CD4-positive, alpha-beta memory T cell (primary cell): ENCODE measurements at regions not wholly inside any gene's neighbourhood (a gene's known extent, or its start where the extent isn't known, plus 50 kb on each side); places are given as distances from the start of the nearest gene placed in this dataset.

Source experiments
- CTCF ChIA-PET: fragments of 350-600 bp; sonication (Branson Sonifier 250); formaldehyde crosslinking; loops from one replicate; lab custom pipeline; 2021; ENCODE audit warnings: inconsistent platforms; ENCODE audit not compliant: partially characterized antibody; lab: Charles Lee
- POLR2A ChIA-PET: fragments of 350-600 bp; sonication (Branson Sonifier 250); formaldehyde crosslinking; loops from one replicate; lab custom pipeline; 2021; ENCODE audit not compliant: partially characterized antibody; lab: Charles Lee
- DNase-seq, 5 donors: peaks; one replicate each; pipeline versions ENCODE4 v3.0.0 to v3.0.0-alpha.2; 2020 to 2022; ENCODE audit warnings: mixed read lengths in 1 of 5
- H3K27ac ChIP-seq: one replicate; pipeline ENCODE4 v1.7.0; 2013; ENCODE audit warnings: low read depth, low read length
- H3K27me3 ChIP-seq: 2 replicates; pipeline ENCODE4 v1.7.0; 2013; ENCODE audit warnings: mild to moderate bottlenecking, low read length, moderate library complexity; ENCODE audit not compliant: insufficient read depth
- H3K36me3 ChIP-seq: 2 replicates; pipeline ENCODE4 v1.7.0; 2013; ENCODE audit warnings: mild to moderate bottlenecking, low read length, moderate library complexity; ENCODE audit not compliant: insufficient read depth
- H3K4me1 ChIP-seq: 2 replicates; pipeline ENCODE4 v1.7.0; 2013; ENCODE audit warnings: mild to moderate bottlenecking, low read length, moderate library complexity; ENCODE audit not compliant: insufficient read depth
- H3K4me3 ChIP-seq, 2 donors: one replicate each; pipeline ENCODE4 v1.7.0; 2013; ENCODE audit warnings: low read length in 2 of 2, mild to moderate bottlenecking in 1 of 2
- H3K9me3 ChIP-seq, 2 donors: one replicate each; pipeline ENCODE4 v1.7.0; 2013; ENCODE audit warnings: low read length in 2 of 2, control low read depth in 1 of 2; ENCODE audit not compliant: control insufficient read depth in 1 of 2
- H3K27ac Mint-ChIP-seq, 7 donors: one replicate each; pipeline ENCODE4 v1.8.0; 2020 to 2021; ENCODE audit warnings: mixed read lengths in 7 of 7, mild to moderate bottlenecking in 6 of 7, inconsistent platforms in 3 of 7, moderate library complexity in 3 of 7
- H3K27me3 Mint-ChIP-seq, 2 donors: one replicate each; pipeline ENCODE4 v1.8.0; 2020 to 2021; ENCODE audit warnings: mixed read lengths in 2 of 2
- H3K36me3 Mint-ChIP-seq, 2 donors: one replicate each; pipeline ENCODE4 v1.8.0; 2020 to 2021; ENCODE audit warnings: mixed read lengths in 2 of 2, inconsistent platforms in 1 of 2, mild to moderate bottlenecking in 1 of 2
- H3K4me1 Mint-ChIP-seq, 4 donors: one replicate each; pipeline ENCODE4 v1.8.0; 2020 to 2021; ENCODE audit warnings: mixed read lengths in 4 of 4, mild to moderate bottlenecking in 1 of 4
- H3K4me3 Mint-ChIP-seq, 8 donors: one replicate each; pipeline ENCODE4 v1.8.0; 2020 to 2021; ENCODE audit warnings: mixed read lengths in 8 of 8, mild to moderate bottlenecking in 7 of 8, moderate library complexity in 6 of 8, inconsistent platforms in 3 of 8
- H3K9me3 Mint-ChIP-seq, 8 donors: one replicate each; pipeline ENCODE4 v1.8.0; 2020 to 2021; ENCODE audit warnings: mixed read lengths in 8 of 8, mild to moderate bottlenecking in 5 of 8, inconsistent platforms in 3 of 8, moderate library complexity in 1 of 8
- intact Hi-C: fragments of 100-400 bp; cut with micrococcal nuclease; formaldehyde crosslinking; loops from one replicate; pipeline ENCODE4 v1.15.1; 2023

GRCh38 chr9:73219985-73220626 lies 68.4 kb downstream of the ANXA1 start:
- no peak overlapping the region for H3K4me3 Mint-ChIP-seq
- ChIA-PET CTCF (no interaction called here), POLR2A (no interaction called here)
- H3K9me3 Mint-ChIP-seq: peaks cover 0 to 6% (median under 1%) of the 10 kb centered on the region in 8 donors
- H3K27me3 ChIP-seq: no peaks in the 10 kb centered on the region
- H3K4me1 ChIP-seq: no peaks in the 10 kb centered on the region
- no peak overlapping the region for H3K27ac Mint-ChIP-seq
- no peaks in the 10 kb centered on the region for H3K9me3 ChIP-seq
- no peaks in the 10 kb centered on the region for H3K4me1 Mint-ChIP-seq
- H3K27ac ChIP-seq: no peak overlapping the region
- no peak overlapping the region for H3K4me3 ChIP-seq
- intact Hi-C loops: no loop called here
- DNase-seq: no peak
- H3K36me3 Mint-ChIP-seq: no peaks in the 10 kb centered on the region
- no peaks in the 10 kb centered on the region for H3K36me3 ChIP-seq
- H3K27me3 Mint-ChIP-seq: peaks cover 24 to 33% of the 10 kb centered on the region in 2 donors

GRCh38 chr9:73223594-73223993 lies 71.9 kb downstream of the ANXA1 start:
- no peak overlapping the region for H3K27ac Mint-ChIP-seq
- no peaks in the 10 kb centered on the region for H3K36me3 Mint-ChIP-seq
- CTCF ChIA-PET: interaction anchor here (0.9 kb wide), 2 partner anchors 8 to 10 kb away, joined by 3 read pairs; no protein-coding TSS in a partner anchor
- no peak overlapping the region for H3K4me3 Mint-ChIP-seq
- no peaks in the 10 kb centered on the region for H3K36me3 ChIP-seq
- POLR2A ChIA-PET: no interaction called here
- H3K4me1 ChIP-seq: no peaks in the 10 kb centered on the region
- peaks cover 15 to 27% of the 10 kb centered on the region in 2 donors for H3K27me3 Mint-ChIP-seq
- intact Hi-C loops: no loop called here
- H3K9me3 ChIP-seq: no peaks in the 10 kb centered on the region
- no peak overlapping the region for H3K4me3 ChIP-seq
- no peaks in the 10 kb centered on the region for H3K4me1 Mint-ChIP-seq
- DNase-seq: no peak
- H3K27ac ChIP-seq: no peak overlapping the region
- H3K9me3 Mint-ChIP-seq: peaks cover 0 to 6% (median under 1%) of the 10 kb centered on the region in 8 donors
- H3K27me3 ChIP-seq: no peaks in the 10 kb centered on the region

DNA sequence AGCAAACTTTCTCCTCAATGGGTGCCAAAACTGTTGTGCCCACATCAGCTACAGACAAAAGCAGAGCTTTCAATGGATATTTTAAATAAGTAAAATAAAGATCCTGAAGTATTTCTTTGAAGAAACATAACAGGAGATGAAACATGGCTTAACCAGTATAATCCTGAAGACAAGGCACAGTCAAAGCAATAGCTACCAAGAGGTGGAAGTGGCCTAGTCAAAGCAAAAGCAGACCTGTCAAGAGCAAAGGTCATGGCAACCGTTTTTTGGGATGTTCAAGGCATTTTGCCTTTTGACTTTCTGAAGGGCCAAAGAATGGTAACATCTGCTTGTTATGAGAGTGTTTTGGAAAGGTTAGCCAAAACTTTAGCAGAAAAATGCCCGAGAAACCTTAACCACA lies 77.9 kb downstream of the ANXA1 start:
- Histone ChIP-seq H3K27me3 (no peaks in the 10 kb centered on the region), H3K4me1 (no peaks in the 10 kb centered on the region), H3K9me3 (no peaks in the 10 kb centered on the region), H3K27ac (no peak overlapping the region), H3K36me3 (no peaks in the 10 kb centered on the region), H3K4me3 (no peak overlapping the region)
- no peak overlapping the region for H3K27ac Mint-ChIP-seq
- no peak overlapping the region for H3K4me3 Mint-ChIP-seq
- H3K4me1 Mint-ChIP-seq: no peaks in the 10 kb centered on the region
- H3K36me3 Mint-ChIP-seq: no peaks in the 10 kb centered on the region
- intact Hi-C loops: no loop called here
- CTCF ChIA-PET: no interaction called here
- POLR2A ChIA-PET: no interaction called here
- peaks cover 0 to 1% of the 10 kb centered on the region in 2 donors for H3K27me3 Mint-ChIP-seq
- no peak for DNase-seq
- H3K9me3 Mint-ChIP-seq: peaks cover 0 to 5% (median 0%) of the 10 kb centered on the region in 8 donors

DNA sequence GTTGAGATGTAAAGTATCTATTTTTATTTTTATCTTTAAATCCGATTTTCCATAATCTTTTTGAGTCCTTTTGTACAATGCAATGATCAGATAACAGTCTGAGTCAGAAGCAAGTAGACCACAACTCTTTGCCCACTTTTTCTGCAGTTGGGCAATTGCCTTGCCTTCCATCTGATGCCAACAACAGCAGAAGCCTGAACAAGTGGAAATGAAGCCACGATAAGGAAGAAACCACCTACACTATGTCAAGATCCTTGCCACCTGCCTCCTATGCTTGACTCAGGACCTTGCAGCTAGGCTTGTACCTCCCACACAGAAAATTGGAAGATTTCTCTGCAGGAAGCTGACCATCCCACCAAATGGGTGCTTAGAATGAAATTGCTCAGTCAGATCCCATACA lies 78.6 kb downstream of the ANXA1 start:
- H3K36me3 ChIP-seq: no peaks in the 10 kb centered on the region
- DNase-seq: no peak
- Mint-ChIP-seq H3K27me3 (peaks cover 0 to 1% of the 10 kb centered on the region in 2 donors), H3K27ac (no peak overlapping the region), H3K9me3 (peaks cover 0 to under 1% (median 0%) of the 10 kb centered on the region in 8 donors), H3K4me1 (no peaks in the 10 kb centered on the region), H3K4me3 (no peak overlapping the region), H3K36me3 (no peaks in the 10 kb centered on the region)
- H3K9me3 ChIP-seq: no peaks in the 10 kb centered on the region
- intact Hi-C loops: no loop called here
- no peak overlapping the region for H3K27ac ChIP-seq
- ChIA-PET POLR2A (no interaction called here), CTCF (no interaction called here)
- no peaks in the 10 kb centered on the region for H3K27me3 ChIP-seq
- H3K4me3 ChIP-seq: no peak overlapping the region
- H3K4me1 ChIP-seq: no peaks in the 10 kb centered on the region

- H3K4me1 Mint-ChIP-seq: no peaks in the 10 kb centered on the region
- no peaks in the 10 kb centered on the region for H3K36me3 ChIP-seq
- H3K27ac ChIP-seq: no peak overlapping the region
- DNase-seq: no peak
- ChIA-PET POLR2A (no interaction called here), CTCF (no interaction called here)
- no peaks in the 10 kb centered on the region for H3K27me3 ChIP-seq
- H3K27me3 Mint-ChIP-seq: peaks cover 1 to 2% of the 10 kb centered on the region in 2 donors
- H3K36me3 Mint-ChIP-seq: no peaks in the 10 kb centered on the region
- no peak overlapping the region for H3K4me3 ChIP-seq
- H3K4me1 ChIP-seq: no peaks in the 10 kb centered on the region
- no peak overlapping the region for H3K4me3 Mint-ChIP-seq
- intact Hi-C loops: no loop called here
- H3K9me3 ChIP-seq: no peaks in the 10 kb centered on the region
- H3K27ac Mint-ChIP-seq: no peak overlapping the region
- H3K9me3 Mint-ChIP-seq: no peaks in the 10 kb centered on the region
These were observed 79.5 kb downstream of the ANXA1 start for GRCh38 chr9:73231203-73231602.

DNA sequence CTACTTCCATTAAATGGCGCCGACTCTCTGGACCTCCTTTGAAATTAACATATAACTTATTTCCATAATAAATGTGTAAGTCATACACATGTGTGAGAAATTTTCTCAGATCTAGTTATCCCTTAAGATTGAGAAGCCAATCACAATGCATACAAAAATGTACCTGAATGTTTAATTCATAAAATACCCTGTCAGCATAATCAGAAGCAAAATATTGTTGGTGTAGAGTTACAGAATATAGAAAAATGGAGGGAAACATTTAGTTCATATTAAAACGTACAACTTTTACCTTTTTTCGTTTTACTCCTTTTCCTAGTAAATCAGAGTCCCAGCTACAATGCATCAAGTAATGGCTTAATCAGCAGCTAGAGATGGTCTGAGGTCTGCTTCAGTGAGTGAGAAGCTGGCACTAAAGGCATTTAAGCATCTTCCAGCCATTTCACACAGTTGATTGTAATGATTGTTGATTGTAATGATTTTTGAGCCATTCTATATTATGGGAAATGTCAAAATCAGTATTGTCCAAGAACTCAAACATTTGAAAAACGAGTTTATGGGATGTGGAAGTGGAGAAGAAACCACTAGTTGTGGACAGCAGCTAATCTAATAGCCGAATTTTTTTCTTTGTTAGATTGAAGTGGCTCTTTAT lies 81.8 kb downstream of the ANXA1 start:
- H3K4me1 ChIP-seq: no peaks in the 10 kb centered on the region
- POLR2A ChIA-PET: no interaction called here
- H3K9me3 ChIP-seq: no peaks in the 10 kb centered on the region
- intact Hi-C loops: no loop called here
- Mint-ChIP-seq H3K4me3 (no peak overlapping the region), H3K4me1 (no peaks in the 10 kb centered on the region), H3K27ac (no peak overlapping the region), H3K27me3 (peaks cover 2% of the 10 kb centered on the region in 2 donors), H3K9me3 (no peaks in the 10 kb centered on the region), H3K36me3 (no peaks in the 10 kb centered on the region)
- H3K4me3 ChIP-seq: no peak overlapping the region
- H3K27ac ChIP-seq: no peak overlapping the region
- DNase-seq: no peak
- CTCF ChIA-PET: no interaction called here
- no peaks in the 10 kb centered on the region for H3K27me3 ChIP-seq
- no peaks in the 10 kb centered on the region for H3K36me3 ChIP-seq

- ChIA-PET CTCF (no interaction called here), POLR2A (no interaction called here)
- peaks cover 0 to 1% (median 0%) of the 10 kb centered on the region in 8 donors for H3K9me3 Mint-ChIP-seq
- no peak overlapping the region for H3K4me3 Mint-ChIP-seq
- no peak overlapping the region for H3K27ac Mint-ChIP-seq
- DNase-seq: no peak
- peaks cover 2% of the 10 kb centered on the region in 2 donors for H3K27me3 Mint-ChIP-seq
- no peaks in the 10 kb centered on the region for H3K36me3 ChIP-seq
- no peaks in the 10 kb centered on the region for H3K36me3 Mint-ChIP-seq
- no peaks in the 10 kb centered on the region for H3K4me1 Mint-ChIP-seq
- no peaks in the 10 kb centered on the region for H3K9me3 ChIP-seq
- H3K27ac ChIP-seq: no peak overlapping the region
- H3K4me3 ChIP-seq: no peak overlapping the region
- no peaks in the 10 kb centered on the region for H3K4me1 ChIP-seq
- H3K27me3 ChIP-seq: no peaks in the 10 kb centered on the region
- intact Hi-C loops: no loop called here
These were observed 82.3 kb downstream of the ANXA1 start for GRCh38 chr9:73234008-73234360.
